ENCODE measurements at regions not wholly inside any gene's neighbourhood (a gene's known extent, or its start where the extent isn't known, plus 50 kb on each side); places are given as distances from the start of the nearest gene placed in this dataset.

DNA sequence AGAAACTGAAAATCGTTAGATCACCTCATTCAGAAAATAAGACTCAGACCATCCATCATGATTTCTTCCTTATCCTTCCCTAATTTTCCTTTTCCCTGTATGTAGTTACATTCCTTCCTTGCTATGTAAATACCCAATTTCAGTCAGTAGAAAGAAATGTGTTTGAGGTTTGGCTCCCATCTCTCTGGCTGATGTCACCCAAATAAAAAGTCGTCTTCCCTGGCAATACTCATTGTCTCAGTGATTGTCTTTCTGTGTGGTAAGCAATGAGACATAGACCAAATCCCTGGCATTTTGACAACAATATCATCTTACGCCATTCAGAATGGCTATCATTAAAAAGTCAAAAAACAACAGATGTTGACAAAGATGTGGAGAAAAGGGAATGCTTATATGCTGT lies 303.9 kb upstream of the EDIL3 start:
- TF ChIP-seq POLR2A (IDR thresholded peaks at IDR 0.05): no peak
- TF ChIP-seq, protein P1, sequence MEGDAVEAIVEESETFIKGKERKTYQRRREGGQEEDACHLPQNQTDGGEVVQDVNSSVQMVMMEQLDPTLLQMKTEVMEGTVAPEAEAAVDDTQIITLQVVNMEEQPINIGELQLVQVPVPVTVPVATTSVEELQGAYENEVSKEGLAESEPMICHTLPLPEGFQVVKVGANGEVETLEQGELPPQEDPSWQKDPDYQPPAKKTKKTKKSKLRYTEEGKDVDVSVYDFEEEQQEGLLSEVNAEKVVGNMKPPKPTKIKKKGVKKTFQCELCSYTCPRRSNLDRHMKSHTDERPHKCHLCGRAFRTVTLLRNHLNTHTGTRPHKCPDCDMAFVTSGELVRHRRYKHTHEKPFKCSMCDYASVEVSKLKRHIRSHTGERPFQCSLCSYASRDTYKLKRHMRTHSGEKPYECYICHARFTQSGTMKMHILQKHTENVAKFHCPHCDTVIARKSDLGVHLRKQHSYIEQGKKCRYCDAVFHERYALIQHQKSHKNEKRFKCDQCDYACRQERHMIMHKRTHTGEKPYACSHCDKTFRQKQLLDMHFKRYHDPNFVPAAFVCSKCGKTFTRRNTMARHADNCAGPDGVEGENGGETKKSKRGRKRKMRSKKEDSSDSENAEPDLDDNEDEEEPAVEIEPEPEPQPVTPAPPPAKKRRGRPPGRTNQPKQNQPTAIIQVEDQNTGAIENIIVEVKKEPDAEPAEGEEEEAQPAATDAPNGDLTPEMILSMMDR (IDR thresholded peaks at IDR 0.05): no peak

All from heart left ventricle (tissue), 13 donors.